ENCODE measurements at regions not wholly inside any gene's neighbourhood (a gene's known extent, or its start where the extent isn't known, plus 50 kb on each side); places are given as distances from the start of the nearest gene placed in this dataset.

DNA sequence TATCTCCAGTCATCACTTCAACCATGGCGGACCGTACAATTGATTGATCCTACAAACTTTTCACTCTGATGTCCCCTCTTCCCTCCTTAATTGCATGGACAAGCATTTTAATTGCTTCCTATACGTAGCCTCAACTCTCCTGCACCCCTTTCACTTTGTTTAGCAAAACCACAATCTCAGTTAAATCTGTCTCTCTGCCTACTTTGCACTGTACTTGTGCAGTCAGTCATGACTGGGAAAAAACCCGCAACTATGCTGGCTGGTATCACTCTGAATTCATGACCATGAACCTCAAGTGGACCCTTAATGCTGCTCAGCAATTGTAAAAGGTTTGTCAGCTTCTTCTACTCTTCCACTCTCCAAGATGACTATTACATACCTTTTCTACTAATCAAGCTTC lies 51.7 kb upstream of the AFF2 start:
- no peak for DNase-seq (ENCODE audit: low read depth in 4 of 4, low spot score in 3 of 4)

All from right renal pelvis (tissue), 4 donors.